ENCODE measurements at regions not wholly inside any gene's neighbourhood (a gene's known extent, or its start where the extent isn't known, plus 50 kb on each side); places are given as distances from the start of the nearest gene placed in this dataset.

DNA sequence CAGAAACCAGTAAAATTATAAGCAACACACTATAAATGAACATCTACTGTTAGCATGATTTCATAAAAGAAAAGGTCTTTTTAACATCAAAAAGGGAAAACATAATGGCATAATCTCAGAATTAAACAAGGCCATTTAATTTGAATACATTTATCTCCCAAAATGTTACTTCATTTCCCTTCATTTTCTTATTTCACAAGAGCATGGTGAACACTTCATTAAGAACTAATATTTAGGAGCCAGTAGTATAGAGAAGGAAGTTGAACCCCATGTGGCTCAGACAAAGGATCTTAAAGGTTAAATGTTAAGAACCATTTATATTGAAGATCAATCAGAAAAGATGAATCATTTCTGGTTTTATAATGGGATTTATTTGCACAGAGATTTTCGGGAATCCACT, 981.7 kb downstream of the TTLL7 start:
- no peak for DNase-seq

DNA sequence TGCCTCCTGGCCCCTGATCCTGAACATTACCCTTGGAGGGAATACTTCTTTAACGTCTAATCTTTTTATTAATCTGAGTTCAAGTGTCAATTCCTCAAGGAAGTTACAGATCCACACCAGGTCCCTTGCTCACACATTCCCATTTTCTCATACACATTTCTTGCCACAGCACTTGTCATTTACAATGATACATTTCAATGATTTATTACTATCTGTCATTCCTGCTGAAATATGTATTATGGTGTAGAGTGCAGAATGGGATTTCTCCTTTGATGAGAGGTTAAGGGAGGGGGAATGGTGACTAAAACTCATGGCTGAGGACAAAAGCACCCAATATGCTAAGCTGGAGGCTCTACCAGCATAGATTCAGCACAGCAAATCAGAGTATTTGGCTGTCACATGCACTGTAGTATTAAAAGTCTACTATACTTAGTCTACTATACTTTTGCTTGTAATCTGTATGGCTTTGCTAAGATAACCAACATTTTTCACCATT, 982.5 kb downstream of the TTLL7 start:
- no peak for DNase-seq

DNA sequence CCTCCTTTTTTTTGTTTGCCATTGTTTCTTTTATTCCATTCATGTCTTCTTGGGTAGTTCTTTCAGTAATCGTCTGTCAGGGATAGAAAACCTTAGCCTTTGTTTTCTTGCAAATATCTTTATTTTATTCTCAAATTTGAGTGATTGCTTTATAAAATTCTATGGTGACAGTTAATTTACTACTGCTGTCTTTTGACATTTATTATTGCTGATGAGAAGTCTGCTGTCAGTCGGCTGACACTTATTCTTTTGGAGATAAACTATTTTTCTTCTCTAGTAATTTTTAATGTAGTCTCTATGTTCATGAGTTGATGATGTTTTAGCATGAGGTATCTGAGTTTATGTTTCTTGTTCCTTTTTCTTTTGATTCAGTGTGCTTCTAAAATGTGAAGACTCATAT, 983.8 kb downstream of the TTLL7 start:
- no peak for DNase-seq

DNA sequence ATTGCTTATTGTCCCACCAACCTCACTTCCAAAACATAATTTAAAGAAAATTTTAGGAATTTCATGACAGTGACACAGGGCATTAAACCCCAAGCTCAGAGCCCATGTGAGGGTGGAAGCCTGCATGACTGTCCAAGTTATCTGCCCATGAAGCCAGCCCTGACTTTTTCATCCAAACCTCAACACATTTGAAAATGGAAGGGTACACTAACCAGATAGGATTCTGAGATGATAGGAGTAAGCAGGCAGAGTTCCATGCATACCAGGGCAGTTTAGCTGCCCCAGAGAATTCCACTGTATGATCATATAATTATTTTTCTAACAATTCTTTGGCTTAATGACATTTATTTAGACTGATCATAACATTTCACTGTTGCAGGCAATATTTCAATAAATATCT, 986.0 kb downstream of the TTLL7 start:
- no peak for DNase-seq

DNA sequence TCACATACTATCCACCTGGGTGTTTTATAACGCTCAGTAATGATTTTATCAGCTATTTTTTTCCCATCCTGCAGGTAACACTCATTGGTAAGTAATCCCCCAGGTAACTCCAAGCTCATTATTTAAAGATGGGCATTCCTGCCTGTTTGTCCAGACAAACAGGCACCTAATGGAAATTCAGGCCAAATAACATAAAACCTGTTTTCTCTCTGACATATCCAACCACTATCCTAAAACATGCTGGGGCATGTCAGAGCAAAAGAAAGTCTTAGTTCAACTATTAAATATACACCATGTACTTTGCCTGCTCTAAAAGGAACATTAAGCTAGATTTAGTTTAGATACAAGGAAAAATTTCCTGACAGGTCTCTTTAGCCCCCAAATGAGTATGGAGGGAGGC, 987.7 kb downstream of the TTLL7 start:
- no peak for DNase-seq

DNA sequence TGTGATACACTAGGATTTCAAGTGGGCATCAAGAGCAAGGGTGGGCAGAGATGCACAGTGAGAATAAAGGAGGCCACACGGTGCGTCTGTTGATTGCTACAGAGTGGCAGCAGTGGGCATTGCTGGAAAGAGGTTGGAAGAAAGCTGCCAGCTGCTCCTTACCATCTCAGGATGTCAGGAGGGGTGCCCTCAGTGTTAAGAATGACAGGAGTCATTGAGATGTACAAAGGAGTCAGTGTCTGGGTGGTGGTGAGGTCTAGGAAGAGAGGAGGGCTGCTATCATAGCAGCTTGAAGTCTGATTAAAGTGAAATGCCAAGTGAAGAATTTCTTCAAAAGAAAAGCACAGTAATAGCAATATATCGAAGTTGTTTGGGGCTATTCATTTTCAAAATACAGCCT, 992.7 kb downstream of the TTLL7 start:
- no peak for DNase-seq

DNA sequence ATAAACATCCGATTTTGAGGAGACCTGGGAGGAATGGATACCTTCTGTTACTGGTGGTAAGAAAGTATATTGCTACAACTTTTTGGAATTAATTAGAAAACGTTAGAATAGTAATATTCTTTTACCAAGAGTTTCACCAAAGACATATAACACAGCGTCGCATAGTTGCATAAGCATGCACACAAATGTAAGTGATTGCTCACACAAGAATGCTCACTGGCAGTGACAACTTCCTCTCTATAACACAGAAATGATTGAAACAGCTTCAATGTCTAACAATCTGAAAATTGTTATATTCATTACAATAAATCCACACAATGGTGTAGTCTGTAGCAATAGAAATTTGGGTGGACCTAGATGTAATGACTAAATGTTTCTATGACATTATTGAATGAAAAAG, 998.6 kb downstream of the TTLL7 start:
- no peak for DNase-seq

DNA sequence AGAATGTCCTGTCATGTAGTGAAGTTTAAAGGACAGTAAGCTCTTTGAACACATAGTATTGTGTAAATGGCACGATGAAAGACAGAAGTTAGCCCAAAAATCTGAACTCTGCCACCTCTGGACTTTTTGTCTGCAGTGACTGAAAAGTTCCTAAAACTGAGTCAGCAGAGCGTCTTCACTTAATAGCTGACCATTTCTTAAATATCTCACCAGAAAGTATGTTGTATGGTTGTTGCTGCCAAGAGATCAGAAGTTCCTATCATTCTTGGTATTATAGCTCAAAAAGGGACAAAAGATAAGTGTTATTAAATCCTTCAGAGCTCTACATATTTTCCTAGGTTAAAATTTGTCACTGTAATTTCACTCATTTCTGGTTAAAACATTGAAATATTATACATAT, 1003.0 kb downstream of the TTLL7 start:
- DNase-seq, result no peak

DNA sequence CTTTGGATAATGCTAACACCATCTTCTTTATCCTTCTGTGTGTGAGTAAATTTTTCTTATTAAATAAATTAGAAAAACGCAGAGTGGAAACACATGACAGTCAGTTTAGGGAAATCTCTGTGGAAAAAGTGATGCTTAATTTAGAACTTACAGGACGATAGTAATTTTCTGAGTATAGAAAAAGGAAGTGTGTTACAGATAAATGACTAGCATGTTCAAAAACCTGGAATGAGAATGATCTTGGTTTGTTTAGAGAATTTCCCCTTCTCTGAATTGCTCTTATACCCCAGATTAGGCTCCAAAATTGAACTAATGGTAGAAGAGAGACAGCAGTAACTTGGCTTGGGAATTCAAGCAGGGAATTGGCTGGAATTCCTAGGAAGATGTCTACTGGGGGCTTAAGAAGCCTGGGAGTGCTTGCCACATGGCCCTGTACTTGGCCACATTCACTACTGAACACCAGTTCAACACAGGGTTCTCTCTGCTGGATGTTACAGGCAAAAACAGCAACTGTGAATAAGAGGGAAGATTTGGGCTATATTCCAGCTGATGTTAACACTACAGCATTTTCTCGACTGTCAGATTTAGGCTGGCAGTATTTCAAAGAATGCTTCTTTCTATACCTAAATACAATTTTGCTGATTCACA, 1004.2 kb downstream of the TTLL7 start:
- no peak for DNase-seq

DNA sequence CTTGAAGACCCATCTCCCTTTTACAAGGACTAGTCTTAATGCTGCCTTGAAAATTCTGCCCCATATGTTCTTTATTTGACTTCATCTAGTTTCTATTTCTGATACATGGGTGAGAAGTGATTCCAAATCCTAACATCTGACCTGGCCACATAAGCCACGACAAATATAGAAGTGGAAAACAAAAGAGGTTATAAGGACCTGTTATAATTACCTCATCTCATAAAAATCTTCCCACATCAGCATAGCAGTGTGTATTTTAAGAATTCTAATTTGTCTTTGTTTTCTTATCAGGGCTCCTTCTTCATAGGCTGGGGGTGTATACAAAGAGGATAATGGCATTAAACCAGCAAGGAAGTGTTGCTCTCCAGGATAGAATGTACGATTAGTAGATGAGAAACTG, 1007.4 kb downstream of the TTLL7 start:
- DNase-seq, result no peak

DNA sequence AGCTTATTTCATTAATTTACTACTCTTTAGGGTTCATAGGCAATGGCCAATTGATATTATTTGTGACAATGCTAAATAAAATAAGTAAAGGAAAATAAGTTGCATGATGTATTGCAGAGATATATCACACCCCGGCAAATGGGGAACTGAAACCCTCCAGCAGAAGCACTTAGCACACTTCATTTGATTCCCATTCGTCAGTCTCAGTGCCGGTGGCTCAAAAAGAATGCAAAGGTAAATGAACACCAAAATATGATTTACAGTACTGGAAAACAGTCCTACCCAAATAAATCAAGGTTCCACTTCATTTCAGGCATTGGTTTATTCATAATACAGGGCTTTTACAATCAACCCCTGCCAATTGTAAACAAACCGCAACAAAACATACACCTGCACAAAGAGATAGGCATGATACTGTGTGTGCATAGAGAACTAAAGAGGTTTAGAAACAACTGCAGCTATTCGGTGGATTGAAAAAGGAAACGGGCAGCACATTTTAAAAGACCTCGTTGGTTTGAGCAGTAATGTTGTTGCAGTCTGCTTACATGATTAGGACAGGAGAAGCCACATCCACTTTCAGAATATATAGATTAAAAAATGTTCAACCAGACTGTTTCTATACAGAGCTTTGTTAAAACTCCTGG, 1019.2 kb downstream of the TTLL7 start:
- DNase-seq, result no peak

DNA sequence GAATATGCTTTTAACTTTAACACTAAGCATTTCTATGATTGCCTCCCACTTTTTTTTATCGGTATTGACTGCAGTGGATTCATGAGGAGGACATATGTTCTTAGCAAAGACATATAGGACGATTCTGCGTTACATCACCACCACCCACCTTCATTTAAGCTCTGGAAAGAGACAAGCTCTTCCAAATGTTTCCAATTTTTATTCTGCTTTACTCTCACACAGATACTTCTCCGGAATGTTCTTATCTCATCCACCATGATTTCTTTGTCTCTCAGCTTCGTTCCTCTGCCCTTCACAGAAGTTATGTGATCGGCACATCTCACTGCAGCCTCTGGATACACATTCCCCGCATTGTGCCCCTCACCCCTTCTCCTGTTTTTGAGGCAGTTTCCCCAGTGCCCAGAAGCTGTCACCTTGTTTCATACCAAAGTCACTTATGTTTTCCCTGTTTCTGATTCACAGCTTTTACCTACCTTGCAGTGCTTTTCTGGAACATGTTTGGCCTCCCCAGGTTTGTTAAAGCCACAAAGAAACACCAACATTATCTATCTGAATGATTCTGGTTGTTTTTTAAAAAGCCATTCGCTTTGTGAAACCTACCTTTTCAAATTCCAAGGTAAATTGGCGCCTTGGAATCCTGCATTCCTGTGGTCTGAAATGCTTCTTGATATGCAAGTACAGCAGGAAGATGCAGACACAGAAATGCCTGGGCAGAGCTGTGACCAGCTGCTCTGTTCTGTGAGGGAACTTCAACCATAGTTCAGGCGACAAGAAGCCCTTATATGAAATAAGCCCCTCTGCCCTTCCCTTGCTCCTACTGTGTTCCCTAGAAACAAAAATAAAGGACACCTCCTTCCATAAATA, 1020.2 kb downstream of the TTLL7 start:
- DNase-seq, result no peak

DNA sequence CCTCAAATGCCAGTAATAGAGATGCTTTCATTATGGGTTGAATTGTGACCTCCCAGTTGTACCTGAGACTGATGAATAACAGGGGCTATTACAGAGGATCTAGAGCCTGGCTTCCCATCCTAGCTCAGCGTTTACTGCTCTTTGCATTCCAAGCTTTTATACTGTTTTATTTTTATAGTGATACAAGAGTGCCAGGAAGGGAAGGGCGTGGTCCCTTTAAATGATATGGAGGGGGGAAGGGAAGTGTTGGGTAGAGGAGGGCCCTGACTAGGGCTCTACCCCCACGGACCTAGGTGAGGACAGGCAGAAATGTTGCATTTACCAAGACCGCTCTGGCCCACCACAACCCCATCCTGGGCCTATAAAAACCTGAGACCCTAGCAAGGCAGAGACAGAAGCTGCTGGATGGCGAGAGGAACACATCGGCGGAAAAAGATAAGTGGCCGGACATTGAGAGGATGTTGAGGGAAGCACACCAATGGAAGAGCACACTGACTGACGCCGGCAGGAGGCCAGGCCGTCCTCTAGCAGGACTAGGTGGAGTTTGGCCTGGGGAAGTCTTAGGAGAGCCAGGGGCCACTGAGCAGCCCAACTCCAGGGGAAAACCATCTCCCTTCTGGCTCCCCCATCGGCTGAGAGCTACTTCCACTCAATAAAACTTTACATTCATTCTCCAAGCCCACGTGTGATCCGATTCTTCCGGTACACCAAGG, 1025.9 kb downstream of the TTLL7 start:
- DNase-seq, result no peak

DNA sequence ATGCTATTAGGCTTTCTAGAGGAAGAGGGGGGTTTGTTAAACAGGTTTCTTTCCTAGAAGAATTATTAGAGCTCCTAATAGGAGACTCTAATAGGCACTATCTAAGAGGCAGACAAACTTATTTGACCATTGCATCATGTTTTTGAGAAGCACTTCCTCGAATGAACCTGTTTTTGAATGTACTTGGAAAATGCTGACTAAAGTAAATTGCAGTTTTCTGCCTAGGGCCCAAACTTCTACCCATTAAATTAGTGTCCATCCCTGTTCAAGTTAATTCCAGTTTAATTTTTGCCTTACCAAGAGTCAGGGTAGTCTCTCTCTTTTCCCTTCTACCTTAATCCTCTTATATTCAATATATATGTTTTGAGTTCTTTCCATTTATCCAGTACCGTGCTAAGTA, 1029.6 kb downstream of the TTLL7 start:
- no peak for DNase-seq

DNA sequence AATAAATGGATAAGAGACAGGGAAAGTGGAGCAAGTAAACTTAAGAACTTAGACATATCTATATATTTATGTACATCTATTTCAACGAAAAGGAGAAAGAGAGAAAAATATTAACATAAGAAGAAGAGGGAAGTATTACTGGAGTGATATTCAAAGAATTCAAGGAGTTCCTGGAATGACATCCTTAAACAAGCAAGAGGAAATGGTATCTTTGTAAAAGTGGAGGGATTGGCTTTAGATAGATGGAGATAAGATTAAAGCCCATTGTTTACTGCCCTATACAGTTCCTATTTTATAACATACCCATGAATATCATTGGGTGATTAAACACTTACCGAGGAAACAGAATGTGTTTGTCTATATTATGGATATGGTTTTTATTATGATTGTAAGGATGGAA, 1036.3 kb downstream of the TTLL7 start:
- DNase-seq, result no peak

DNA sequence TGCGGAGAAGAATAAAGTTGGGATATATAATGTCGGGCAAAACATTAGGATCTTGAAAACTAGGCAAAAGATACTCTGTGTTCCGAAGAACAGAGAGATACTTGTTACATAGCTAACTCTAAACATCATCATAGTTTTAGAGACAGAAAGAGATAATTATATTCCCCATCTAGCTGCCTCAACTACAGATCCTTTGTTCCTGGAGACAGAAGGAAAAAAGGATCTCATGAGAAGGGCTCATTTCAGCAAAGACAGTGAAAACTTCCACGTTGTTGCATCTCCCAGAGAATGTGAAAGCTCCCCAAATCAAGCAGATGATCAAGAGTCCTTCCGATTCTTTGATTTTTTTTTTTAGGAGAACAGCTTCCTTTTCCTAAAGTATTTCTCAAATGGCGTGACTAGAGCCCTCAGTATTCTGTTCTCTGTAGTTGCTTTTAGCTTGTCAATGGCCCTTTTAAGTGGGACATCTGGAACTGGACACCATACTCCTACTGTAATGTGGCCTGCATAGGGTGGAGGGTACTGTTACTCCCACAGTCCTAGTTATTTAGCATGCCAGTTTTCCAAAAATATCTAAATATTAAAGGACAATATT, 1048.2 kb downstream of the TTLL7 start:
- no peak for DNase-seq

DNA sequence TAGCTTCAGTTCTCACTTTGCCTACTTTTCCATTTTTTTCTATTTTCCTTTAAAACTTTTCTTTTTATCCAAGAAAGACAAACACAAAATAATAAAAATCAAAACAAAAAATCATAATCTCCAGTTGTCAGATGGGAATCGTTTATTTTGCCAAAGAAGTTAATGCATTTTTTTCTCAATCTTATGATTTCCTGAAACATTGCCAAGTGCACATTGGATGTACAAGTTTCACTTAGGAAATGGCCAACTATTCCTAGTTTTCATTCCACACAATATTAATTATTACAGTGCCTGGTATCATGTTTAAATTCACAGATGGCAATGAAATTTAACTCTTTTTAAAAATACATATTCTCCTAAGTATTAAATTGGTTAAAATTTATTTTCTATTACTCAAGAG, 1050.5 kb downstream of the TTLL7 start:
- DNase-seq, result no peak

DNA sequence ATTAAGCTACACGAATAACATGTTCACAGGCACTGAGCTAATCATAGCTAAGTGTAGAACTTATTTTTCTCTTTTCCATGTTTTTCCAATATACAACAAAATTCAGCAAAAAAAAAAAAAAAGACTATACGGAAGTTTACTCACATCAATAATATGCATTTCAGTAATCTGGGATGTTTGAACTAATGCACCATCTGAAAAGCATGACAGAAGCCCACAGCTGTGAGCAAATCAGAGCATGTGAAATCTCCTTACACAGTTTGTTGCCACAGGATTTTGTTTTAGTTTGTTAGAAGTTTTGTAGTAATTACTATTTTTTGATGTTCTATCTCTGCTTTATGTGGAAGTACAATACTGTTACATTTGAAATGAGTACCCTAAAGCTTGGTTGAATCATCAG, 1051.7 kb downstream of the TTLL7 start:
- DNase-seq, result no peak

DNA sequence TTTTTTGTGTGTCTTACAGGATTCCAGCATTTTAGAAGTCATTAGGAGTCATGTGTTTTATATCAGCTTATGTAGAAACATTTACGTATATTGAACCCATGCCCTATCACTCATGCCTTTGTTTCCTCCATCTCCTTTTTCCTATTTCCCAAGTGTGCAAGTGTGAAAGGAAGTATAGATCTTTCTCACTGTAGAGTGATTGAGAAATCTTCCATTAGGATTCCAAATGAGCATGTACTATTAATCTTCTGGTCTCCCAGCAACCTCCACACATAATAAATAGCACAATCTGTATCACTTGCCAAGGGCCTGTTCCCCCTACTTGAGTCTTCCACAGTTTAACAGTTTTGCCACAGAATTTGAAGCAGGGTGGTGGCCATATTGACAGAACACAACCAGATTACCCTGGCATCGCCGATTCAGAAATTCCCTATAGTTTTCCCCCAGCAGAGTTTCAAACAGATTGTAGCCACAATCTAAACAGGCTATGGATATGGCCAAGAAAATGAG, 1052.8 kb downstream of the TTLL7 start:
- no peak for DNase-seq

DNA sequence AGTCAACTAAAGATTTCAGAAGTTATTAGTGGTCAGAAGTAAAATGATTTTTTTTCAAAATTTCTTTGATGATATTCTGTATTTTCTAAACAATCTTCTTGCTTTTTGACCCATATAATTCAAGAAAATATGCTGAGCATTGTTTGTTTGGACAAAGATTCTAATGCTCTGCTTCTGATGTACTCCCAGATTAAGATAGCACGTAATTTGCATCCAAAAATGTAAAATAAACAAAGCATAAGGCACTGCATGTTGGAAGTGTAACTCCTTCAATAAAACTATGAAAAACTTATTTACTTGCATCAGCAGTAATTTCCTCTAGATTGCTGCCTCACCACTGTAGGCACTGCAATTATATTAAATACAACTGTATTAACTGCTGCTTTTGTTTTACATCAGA, 1054.1 kb downstream of the TTLL7 start:
- no peak for DNase-seq

DNA sequence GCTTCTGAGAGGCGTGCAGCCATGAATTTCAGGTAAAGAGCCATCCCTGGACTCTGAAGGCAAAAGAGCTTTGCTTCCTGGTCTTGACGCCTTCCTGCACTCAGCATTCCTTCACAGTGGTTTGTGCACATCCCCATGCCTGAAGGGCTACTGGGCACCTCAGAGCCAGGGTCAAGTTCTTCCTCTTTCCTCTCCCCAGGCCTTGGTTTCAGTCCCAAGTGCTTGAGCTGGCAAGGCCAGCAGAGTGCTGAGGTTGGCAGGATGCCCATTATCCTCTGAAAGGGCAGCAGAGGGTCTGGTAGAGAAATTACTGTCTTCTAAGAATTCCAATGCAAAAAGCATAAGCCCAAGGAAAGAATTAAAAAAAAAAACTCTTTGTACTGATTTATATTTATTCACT, 1064.9 kb downstream of the TTLL7 start:
- no peak for DNase-seq

DNA sequence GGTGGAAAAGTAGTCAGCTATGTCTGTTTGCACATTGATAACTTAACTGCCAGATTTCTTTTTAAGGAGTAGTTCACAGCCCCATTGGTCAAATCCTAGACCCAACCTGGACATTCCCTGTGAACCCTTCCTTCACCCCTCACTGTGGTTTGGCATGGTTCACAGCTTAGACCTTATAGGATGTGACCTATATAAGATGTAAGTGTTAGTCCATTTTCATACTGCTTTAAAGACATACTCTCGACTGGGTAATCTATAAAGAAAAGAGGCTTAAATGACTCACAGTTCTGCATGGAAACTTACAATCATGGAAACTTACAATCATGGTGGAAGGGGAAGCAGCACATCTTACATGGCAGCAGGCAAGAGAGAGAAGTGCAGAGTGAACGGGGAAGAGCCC, 1066.2 kb downstream of the TTLL7 start:
- DNase-seq, result no peak

DNA sequence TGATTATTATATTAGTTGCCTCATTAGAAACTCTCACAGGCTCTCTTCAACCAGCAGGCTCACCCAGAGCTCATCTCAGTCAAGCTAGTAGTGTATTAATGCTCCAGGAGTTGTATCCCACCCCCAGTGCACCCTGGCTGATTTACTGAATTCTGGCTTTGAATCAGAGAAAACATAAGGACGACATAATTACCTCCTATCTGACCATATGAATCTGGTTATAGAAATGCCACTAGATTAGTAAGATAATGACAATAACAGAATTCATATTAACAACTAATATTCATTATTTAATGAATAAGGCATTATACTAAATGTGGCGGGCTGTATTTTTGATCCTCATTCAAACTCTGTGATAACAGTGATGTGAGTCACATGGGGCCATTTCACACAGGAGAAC, 1066.7 kb downstream of the TTLL7 start:
- no peak for DNase-seq
